HG02938 (cell line): ENCODE measurements at regions not wholly inside any gene's neighbourhood (a gene's known extent, or its start where the extent isn't known, plus 50 kb on each side); places are given as distances from the start of the nearest gene placed in this dataset.
"Not testable (repeated sequence)": the region's sequence is repeated elsewhere in the genome, so short reads cannot be mapped to it uniquely, and the experiment has no call there.

Experiments
- ATAC-seq: cut with Tn5 transposase; IDR thresholded peaks from one replicate; pipeline ENCODE4 v1.9.1; 2021; ENCODE audit warnings: mild to moderate bottlenecking, moderate library complexity; ENCODE audit not compliant: unreplicated experiment

DNA sequence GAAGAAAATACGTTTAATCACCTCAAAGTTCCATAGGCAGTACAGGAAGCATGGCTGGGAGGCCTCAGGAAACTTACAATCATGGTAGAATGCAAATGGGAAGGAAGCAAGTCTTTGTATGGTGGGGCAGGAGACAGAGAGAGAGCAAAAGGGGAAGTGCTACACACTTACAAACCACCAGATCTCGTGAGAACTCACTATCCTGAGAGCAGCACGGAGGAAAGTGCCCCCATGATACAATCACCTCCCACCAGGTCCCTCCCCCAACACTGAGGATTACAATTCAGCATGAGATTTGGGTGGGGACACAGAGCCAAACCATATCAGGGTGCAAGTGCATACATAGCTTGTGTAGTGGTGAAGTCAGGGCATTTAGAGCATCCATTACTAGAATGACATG, 92.3 kb upstream of the ANKRD10 start:
- ATAC-seq = no peak

DNA sequence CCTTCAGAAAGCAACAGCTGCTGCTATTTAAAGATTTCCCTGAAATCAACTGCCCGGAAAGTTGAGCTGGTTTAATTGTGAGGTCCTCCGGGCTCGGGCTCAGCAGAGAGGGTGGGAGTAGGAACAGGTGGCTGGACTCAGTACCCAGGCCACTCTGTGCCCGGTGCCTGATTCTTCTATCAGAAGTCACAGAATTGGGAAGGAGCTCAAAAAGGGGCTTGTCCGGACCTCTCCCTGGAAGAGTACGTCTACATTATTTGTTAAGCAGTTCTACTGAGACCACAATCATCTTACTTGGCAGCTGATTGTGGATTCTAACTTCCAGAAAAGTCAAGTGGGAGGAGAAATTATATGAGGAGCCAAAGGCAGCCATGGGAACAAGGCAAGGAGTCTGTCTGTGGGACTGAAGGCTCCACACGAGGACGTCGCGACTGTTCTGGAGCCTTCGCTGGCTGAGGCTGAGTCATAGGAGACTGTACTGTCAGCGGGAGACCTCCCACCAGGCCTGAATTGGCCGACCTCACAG, 91.7 kb upstream of the ANKRD10 start:
- no peak for ATAC-seq

DNA sequence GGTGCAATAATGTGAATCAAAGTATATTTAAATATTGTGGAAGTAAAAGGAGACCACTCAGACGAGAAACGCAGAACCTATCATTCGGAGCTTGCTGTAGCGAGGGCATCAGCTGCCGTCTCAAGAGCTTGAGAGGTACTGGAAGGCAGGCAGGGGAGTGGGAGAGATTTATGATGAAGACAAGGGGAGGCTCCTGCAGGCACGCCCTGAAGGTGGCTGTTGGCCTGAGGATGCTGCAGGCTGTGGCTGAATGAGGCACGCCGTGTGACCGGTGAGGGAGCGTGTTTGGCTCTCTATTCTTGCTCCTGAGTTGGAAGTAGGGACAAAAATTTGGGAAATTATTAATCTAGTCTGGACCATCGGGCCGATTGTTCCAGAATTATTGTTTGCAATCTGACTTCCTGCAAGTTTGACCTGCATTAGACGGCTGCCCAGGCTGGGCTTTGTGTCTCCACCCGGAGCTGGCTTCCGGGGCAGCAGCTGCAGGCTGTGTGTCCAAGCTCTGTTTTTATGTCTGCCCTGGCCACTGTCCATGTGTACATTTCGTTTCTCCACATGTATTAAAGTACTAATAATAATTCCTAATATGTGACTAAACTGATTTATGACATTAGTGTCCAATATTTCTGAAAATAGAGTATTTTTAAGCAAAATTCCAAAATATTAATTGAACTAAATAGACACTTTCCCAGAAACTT, 91.1 kb upstream of the ANKRD10 start:
- no peak for ATAC-seq

DNA sequence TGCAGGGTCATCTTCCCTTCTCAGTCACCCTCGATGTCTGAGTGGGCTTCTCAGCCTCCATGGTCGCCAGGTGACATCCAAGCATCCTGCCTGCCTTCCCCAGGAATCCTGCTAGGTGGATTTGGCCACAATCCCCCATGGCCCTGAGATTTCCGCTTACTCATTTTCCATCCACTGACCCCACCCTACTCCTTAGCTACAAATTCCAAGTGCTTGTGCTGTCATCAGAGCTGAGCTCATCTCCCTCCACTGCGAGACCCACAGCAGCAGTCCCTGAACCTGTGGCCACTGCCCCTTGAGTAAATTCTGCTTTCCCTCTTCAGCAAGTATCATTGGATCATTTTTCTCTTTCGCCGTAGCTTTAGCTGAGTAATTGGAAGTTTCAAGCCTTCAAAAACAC, 90.5 kb upstream of the ANKRD10 start:
- ATAC-seq = no peak

DNA sequence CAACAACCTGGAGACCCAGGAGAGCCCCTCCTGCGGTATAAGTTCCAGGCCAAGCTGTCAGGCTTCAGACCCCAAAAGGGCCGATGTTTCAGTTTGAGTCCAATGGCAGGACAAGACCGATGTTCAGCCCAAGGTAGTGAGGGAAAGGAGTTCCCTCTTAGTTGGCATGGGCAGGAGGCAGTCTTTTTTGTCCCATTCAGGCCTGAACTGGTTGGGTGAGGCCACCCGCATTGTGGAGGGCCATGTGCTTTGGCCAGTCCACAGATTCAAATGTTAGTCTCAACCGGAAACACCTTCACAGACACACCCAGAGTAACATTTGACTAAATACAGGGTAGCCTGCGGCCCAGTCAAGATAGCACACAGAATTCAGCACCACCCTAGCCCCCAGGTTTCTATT, 89.6 kb upstream of the ANKRD10 start:
- no peak for ATAC-seq

DNA sequence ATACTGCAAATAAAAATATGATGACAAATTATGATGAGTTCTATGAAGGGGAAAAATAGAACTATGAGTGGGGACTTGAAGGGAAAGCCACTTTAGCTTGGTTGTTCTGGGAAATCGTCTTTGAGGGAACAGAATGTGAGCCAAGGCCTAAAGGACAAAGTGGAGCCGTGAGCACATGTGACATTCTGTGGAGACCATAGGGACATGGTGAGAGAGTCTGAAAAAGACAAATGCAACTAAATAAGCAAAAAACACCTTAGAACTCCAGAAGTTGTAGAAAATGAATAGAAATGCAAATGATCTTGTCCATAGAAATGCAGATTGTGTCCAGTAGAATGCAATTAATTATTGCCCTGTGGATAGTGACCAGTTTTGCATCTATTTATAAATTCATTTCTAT, 86.8 kb upstream of the ANKRD10 start:
- ATAC-seq = no peak

DNA sequence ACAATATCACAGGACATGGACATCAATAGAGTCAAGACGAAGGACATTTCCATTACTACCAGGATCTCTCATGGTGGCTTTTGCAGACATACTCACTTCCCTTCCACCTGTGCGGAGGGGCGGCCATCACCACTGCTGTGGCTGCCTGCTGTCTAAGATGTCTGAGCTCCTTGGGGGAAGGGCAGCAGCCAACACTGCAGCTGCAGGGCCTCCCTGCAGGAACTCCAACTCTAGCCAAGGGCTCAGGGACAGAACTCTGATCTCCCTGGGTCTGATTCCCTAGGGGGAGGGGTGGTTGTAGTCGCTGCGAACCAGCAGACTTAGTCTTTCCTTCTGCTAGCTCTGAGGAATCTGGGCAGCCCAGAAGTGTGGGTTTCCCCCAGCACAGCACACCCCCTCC, 78.9 kb upstream of the ANKRD10 start:
- no peak for ATAC-seq

DNA sequence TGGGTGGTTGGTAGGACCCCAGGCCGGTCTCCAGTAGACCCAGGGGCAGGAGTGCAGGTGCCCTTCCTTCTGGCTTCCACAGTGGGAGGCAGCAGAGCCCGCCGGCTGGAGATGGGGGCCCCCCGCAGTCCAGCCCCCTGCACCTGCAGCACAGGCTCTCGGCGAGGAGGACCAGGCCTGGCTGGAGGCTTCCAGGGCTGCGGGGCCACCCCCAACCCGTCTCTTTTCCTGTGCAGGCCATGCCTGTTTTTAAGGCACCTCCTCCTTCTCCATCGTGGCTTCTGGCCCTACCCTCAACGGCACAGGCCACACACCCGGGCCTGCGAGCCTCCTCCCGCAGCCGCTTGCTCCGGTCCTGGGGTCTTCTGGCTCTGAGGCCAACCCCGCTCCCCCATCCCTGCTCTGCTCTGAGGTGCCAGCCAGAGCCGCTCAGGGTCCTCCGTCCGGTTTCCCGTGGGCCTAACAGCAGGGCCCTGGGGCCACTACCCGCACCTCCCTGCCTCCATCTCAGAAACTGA, 77.2 kb upstream of the ANKRD10 start:
- ATAC-seq = no peak

DNA sequence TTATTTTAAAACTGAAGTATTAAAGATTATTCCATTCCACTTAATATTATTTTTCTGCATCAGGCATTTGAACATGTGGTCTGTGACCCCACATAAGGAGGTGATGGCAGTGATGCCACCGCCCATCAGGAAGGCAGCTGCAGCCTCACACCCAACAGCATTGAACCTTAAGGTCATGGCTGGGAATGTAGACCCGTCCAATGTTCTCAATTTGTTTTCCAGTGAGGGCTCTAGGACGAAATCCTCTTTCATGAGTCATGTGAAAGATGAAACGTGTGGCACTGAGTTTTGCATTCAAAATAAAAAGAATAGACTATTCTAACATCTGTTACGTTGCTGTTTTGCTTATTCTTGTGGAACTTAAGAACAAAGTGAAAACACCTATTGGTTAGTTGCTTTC, 74.5 kb upstream of the ANKRD10 start:
- ATAC-seq = no peak

DNA sequence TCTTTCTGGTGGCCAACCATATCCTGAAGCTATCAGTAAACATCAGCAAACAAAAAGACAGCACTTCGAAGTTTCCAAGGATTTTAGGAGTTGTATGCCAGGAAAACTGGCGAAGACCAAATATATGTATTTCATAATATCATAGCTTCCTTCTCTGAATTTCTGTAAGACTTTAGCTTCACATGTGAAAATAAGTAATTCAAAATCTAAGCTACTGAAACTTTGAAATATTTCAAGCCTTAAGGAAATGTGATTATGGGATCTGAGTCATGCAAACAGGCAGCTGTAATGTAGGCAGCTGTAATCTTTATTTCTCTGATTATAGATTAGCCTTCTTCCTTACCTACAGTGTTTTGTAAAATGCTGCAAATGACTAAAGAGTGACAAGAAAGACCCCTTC, 70.7 kb upstream of the ANKRD10 start:
- no peak for ATAC-seq

DNA sequence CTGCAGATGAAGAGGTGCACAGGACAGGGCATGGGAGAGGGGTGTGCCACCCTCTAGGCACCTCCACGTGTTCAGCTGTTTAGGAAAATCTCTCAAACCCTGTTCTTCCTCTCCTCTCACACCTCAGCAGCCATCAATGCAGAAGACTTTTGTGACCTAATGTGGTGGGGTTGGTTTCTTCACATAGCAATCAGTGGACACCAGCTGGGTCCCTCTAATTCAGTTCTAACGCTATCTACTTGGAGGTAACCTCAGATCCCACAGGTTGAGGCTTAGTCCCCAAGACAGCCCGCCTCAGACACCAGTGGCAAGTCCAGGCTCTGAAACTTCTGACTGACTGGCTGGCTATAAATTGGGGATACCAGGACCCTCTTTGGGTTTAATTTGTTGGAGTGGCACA, 69.9 kb upstream of the ANKRD10 start:
- ATAC-seq = no peak

DNA sequence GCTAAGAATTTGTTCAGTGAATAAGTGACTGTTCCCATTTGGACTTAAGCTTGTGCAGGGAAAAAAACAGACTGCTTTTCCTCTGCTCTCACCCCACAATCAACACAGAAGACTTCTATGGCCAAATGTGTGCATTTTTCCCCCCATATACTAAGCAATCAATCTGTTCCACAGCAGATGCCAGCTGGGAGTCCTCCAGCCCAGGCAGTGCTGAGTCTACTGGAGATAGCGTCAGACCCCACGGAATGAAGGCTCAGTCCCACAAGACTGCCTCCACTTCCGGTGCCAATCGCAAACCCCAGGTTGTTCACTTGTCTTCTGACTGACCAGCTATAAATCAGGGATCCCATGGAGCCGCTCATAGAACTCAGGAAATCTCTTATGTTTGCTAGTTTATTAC, 69.5 kb upstream of the ANKRD10 start:
- no peak for ATAC-seq

DNA sequence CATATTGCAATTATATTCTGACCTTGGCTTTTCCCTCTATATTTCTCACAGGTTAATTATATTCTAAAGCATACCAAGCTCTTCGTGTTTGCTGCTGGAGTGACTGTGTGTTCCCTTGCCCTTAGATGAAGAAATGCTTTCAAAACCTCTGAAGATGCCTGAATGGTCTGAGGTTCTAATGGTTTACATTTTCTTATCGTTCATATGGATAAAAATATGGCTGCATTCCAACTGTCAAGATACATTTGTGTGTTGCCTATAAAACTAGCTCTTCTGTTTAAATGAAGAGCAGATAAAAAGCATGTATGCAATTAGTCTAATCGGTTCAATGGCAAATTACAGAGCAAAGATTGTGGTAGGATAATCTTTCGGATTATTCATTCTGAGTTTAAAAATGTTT, 68.4 kb upstream of the ANKRD10 start:
- no peak for ATAC-seq

DNA sequence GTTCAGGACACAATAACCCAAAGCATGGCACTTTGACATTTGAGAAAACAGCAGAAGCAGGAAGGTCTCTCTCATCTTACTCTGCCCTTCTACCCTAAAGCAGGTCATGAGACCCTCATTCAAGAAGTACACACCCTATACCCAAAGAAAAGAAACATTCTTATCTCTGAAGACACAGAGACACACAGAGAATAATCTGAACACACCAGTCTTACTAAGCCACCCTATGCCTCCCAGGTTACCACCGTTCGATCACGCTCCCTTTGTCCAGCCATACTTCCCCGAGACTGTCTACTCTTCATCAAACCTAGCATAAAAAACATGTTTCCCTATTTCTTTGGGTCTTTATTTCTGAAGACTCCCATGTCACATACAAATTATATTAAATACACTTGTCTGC, 66.5 kb upstream of the ANKRD10 start:
- no peak for ATAC-seq

DNA sequence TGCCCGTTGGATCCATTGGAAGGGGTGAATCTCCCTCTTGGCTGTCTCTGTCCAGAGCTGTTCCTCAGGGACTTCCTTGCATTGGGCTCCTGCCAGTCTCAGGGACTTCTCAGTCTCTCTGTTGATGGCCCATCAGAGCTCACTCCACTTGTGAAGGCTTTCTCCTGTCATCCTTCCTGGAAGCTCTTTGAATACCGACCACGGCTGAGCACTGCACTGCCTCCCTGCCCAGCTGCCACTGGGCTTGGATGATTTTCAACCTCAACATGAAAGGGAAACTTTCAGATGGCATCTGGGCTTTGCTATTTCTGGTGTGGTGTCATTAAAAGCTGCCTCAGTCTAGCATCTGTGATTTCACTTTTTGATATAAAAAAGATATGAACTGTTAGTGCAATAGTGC, 66.1 kb upstream of the ANKRD10 start:
- no peak for ATAC-seq

DNA sequence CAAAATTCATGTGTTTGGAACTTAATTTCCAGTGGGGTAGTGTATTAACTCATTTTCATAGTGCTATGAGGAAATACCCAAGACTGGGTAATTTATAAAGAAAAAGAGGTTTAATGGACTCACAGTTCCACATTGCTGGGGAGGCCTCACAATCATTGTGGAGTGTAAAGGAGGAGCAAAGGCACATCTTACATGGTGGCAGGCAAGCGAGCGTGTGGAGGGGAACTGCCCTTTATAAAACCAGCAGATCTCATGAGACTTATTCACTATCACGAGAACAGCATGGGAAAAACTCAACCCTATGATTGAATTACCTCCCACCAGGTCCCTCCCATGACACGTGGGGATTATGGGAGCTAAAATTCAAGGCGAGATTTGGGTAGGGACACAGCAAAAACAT, 64.3 kb upstream of the ANKRD10 start:
- ATAC-seq = not testable (repeated sequence)

DNA sequence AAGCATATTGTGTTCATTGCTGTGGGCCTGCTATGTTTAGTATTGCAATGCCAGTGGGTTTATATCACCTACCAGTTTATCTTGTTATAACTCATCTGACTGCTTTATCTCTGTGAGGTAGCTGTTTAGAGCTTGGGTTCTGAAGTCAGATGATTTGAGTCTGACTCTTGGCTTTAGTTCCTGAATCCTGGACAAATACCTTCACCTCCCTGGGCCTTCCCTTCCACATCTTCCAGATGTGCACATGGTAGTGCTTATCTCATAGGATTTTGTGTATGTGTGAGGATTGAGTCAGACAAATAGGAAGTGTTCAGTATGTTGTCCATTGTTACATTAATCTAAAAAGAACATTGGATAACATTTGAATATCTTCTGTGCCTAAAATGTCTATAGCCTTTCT, 63.5 kb upstream of the ANKRD10 start:
- ATAC-seq = no peak

DNA sequence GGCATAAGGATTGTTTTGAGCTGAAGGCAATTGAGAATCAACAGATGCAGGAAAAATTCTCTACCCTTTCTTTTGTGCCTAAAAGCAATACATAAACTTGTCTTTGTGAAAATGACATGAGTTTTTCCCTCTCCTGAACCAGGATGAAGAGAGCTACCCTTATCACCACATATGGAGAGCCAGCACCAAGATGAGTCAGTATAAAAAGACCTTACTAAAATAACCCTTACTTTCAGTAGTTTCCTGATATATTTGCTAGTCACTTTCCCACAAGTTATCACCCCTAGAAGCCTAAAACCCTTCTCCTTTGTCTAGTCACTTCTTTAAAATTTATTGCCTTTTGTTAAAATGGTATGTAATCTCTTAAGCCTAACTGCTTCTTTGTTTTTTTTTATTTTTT, 61.9 kb upstream of the ANKRD10 start:
- no peak for ATAC-seq

DNA sequence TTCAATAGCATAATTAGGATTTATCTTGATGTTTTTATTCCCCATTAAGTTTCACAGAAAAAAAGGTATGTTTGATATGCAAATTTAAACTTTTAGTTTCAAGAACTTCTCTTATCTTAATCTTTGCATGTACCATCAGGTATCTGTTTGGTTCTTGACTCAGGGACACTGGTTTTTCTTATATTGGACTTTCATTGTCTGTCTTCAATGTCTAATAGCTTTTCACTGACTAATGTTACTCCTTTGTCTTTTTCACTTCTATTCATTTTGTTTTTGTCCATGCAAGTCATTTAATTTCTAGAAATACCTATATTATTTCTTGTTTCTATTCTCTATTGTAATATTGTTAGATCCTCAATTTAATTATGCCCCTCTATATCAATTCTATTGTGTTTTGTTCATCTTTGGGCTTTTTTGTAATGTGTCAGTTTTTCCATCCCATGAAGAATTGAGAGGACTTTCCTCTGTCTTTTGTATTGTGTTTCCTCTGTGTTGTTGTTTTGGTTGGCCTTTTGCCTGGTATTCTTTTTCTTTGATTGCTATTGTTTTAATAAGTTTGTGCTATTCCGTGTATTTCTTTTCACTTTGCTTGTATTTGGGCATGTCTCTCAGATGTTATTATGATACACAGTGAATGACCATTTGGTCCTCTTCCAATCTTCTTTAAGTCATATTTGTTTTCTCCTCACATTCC, 58.3 kb upstream of the ANKRD10 start:
- no peak for ATAC-seq

DNA sequence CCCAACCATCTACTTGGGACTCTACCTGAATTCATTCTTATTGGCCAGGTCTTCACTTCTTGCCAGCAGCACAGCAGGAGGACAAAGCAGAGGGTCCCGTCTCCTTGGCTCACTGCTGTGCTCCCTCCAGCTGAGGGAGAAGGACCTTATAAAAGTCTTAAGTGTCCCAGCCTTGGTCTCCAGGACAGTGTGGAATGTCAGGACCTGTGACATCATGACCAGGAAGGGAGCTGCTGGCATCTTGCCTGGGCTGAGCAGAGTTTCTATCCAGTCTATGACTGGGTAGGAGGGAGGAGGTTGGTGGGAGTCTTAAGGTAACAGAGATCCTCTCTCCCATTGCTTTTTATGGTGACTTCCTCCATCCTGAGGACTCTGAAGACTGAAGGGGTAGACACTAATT, 56.6 kb upstream of the ANKRD10 start:
- ATAC-seq = no peak

DNA sequence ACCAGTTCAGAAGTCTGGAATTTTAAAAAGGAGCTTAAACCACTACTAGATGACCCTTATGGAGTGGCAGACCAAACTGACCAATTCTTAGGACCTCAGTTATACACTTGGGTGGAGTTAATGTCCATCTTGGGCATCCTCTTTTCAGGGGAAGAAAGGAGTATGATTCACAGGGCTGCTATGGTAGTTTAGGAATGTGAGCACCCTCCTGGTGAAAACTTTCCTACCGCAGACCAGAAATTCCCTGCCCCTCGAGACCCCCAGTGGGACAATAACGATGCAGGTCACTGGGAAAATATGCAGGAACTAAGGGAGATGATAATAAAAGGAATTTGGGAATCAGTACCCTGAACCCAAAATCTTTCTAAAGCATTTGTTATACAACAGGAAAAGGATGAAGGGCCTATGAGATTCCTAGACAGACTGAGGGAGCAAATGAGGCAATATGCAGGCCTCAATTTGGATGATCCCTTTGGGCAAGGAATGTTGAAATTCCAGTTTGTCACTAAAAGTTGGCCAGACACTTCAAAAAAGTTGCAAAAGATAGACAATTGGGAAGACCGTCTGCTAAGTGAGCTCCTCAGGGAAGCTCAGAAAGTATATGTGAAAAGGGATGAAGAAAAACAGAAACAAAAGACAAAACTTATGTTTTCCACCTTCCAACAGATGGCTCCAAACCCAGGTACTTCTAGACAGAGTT, 52.4 kb upstream of the ANKRD10 start:
- not testable (repeated sequence) for ATAC-seq

DNA sequence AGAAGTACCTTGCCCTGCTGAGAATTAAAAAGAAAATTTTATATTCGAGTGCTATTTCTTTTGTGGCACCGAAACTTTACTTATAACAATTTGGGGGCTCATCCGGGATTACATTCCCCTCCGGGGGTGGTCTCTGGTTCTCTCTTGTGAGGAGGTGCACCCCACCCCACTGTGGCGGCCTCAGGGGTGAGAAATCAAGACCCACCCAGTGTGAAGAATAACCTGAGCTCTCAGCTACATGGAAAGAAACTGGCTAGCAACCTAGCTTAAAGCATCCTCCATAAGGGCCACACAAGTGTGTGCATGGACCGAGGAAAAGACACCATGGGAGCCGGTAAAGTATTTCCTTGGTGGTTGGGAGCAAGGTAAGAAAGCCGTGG, 50.9 kb upstream of the ANKRD10 start:
- no peak for ATAC-seq
